Glutamatergic neuron (in vitro differentiated cells): ENCODE measurements at regions not wholly inside any gene's neighbourhood (a gene's known extent, or its start where the extent isn't known, plus 50 kb on each side); places are given as distances from the start of the nearest gene placed in this dataset.
A peak's percentile ranks its signal among the peaks of the same experiment; 100 is the strongest.

Experiments used
- DNase-seq: peaks from one replicate; pipeline ENCODE4 v3.0.0; 2022
- H3K27ac Mint-ChIP-seq: one replicate; pipeline ENCODE4 v1.8.0; 2020; ENCODE audit warnings: mild to moderate bottlenecking, mixed read lengths, inconsistent platforms; ENCODE audit not compliant: unreplicated experiment
- H3K27me3 Mint-ChIP-seq: one replicate; pipeline ENCODE4 v1.8.0; 2020; ENCODE audit warnings: mild to moderate bottlenecking, moderate library complexity, mixed read lengths, inconsistent platforms; ENCODE audit not compliant: unreplicated experiment
- H3K36me3 Mint-ChIP-seq: one replicate; pipeline ENCODE4 v1.8.0; 2020; ENCODE audit warnings: mild to moderate bottlenecking, mixed read lengths, inconsistent platforms; ENCODE audit not compliant: unreplicated experiment
- H3K4me1 Mint-ChIP-seq: one replicate; pipeline ENCODE4 v1.8.0; 2020; ENCODE audit warnings: mild to moderate bottlenecking, low read depth, mixed read lengths, inconsistent platforms; ENCODE audit not compliant: unreplicated experiment
- H3K4me3 Mint-ChIP-seq: one replicate; pipeline ENCODE4 v1.8.0; 2020; ENCODE audit warnings: mild to moderate bottlenecking, mixed read lengths, inconsistent platforms; ENCODE audit not compliant: unreplicated experiment
- H3K9me3 Mint-ChIP-seq: one replicate; pipeline ENCODE4 v1.8.0; 2020; ENCODE audit warnings: mild to moderate bottlenecking, moderate library complexity, mixed read lengths, inconsistent platforms; ENCODE audit not compliant: unreplicated experiment
- TF ChIP-seq, protein P1 (sequence below): fragments of 200-600 bp; sonication (generic); IDR thresholded peaks from one replicate; pipeline ENCODE4 v1.5.0; 2021; ENCODE audit not compliant: partially characterized antibody, unreplicated experiment

- Mint-ChIP-seq H3K9me3 (no peaks in the 10 kb centered on the region), H3K36me3 (no peaks in the 10 kb centered on the region), H3K27ac (no peak overlapping the region), H3K4me3 (no peak overlapping the region), H3K4me1 (peaks cover 26% of the 10 kb centered on the region), H3K27me3 (peaks cover 2% of the 10 kb centered on the region)
- no peak for DNase-seq
- TF ChIP-seq, protein P1, sequence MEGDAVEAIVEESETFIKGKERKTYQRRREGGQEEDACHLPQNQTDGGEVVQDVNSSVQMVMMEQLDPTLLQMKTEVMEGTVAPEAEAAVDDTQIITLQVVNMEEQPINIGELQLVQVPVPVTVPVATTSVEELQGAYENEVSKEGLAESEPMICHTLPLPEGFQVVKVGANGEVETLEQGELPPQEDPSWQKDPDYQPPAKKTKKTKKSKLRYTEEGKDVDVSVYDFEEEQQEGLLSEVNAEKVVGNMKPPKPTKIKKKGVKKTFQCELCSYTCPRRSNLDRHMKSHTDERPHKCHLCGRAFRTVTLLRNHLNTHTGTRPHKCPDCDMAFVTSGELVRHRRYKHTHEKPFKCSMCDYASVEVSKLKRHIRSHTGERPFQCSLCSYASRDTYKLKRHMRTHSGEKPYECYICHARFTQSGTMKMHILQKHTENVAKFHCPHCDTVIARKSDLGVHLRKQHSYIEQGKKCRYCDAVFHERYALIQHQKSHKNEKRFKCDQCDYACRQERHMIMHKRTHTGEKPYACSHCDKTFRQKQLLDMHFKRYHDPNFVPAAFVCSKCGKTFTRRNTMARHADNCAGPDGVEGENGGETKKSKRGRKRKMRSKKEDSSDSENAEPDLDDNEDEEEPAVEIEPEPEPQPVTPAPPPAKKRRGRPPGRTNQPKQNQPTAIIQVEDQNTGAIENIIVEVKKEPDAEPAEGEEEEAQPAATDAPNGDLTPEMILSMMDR, result no peak
These were observed 116.3 kb upstream of the HAAO start for GRCh38 chr2:42908518-42909200.

GRCh38 chr2:42907835-42908234 lies 115.5 kb upstream of the HAAO start:
- peaks cover 30% of the 10 kb centered on the region for H3K4me1 Mint-ChIP-seq
- H3K9me3 Mint-ChIP-seq, result peaks cover 2% of the 10 kb centered on the region
- H3K27ac Mint-ChIP-seq, result no peak overlapping the region
- no peak for DNase-seq
- H3K4me3 Mint-ChIP-seq, result no peak overlapping the region
- no peaks in the 10 kb centered on the region for H3K36me3 Mint-ChIP-seq
- TF ChIP-seq, protein P1, result no peak
- H3K27me3 Mint-ChIP-seq, result peaks cover 2% of the 10 kb centered on the region

GRCh38 chr2:42906557-42907411 lies 114.4 kb upstream of the HAAO start:
- Mint-ChIP-seq H3K36me3 (no peaks in the 10 kb centered on the region), H3K9me3 (peaks cover 2% of the 10 kb centered on the region), H3K27me3 (peaks cover 2% of the 10 kb centered on the region), H3K4me3 (peak overlapping the region; percentile 37), H3K27ac (peak overlapping the region; percentile 41), H3K4me1 (peaks cover 30% of the 10 kb centered on the region)
- DNase-seq, result peak; percentile 82
- TF ChIP-seq, protein P1, result no peak

DNA sequence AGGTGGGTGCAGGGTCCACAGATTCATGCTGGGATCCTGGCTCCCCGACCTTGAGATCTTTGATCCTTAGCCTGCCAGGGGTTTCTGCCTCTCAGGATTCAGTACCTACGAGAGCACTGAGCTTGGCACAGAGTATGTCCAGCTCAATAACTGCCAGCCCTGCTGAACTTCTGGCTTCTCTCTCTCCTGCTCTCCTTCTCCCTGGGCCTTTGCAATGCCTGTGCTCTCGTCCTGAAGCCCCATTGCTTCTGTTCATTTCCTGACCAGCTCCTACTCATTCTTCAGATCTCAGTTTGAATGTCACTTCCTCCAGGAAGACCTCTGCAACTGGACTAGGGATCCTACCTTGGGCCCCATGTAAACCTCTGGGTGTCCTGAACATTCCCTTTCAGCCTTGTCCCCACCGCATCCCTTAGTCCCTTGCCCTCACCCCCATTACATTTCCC lies 113.8 kb upstream of the HAAO start:
- H3K9me3 Mint-ChIP-seq, result peaks cover 2% of the 10 kb centered on the region
- TF ChIP-seq, protein P1, result no peak
- peaks cover 30% of the 10 kb centered on the region for H3K4me1 Mint-ChIP-seq
- no peaks in the 10 kb centered on the region for H3K36me3 Mint-ChIP-seq
- H3K4me3 Mint-ChIP-seq, result peak overlapping the region; percentile 37
- H3K27ac Mint-ChIP-seq, result peak overlapping the region; percentile 41
- no peak for DNase-seq
- H3K27me3 Mint-ChIP-seq, result peaks cover 2% of the 10 kb centered on the region
